Activated B cell treated with CpG ODN at 0.5 μM for 24 hours (primary cell): ENCODE measurements at regions not wholly inside any gene's neighbourhood (a gene's known extent, or its start where the extent isn't known, plus 50 kb on each side); places are given as distances from the start of the nearest gene placed in this dataset.

Experiments used
- ATAC-seq: fragments of 200-7000 bp; cut with Tn5 transposase; one replicate; pipeline ENCODE4 v1.10.0; 2021; ENCODE audit warnings: low read depth, mild to moderate bottlenecking, moderate library complexity
- CTCF ChIA-PET: fragments of 350-600 bp; sonication (Branson Sonifier 250); formaldehyde crosslinking; loops from one replicate; lab custom pipeline; 2021; ENCODE audit warnings: antibody characterized with exemption; lab: Charles Lee
- POLR2A ChIA-PET: fragments of 350-600 bp; sonication (Branson Sonifier 250); formaldehyde crosslinking; loops from one replicate; lab custom pipeline; 2021; ENCODE audit warnings: antibody characterized with exemption; lab: Charles Lee
- DNase-seq: peaks from one replicate; pipeline ENCODE4 v3.0.0; 2022
- H3K27ac Mint-ChIP-seq: one replicate; pipeline ENCODE4 v1.8.0; 2020; ENCODE audit warnings: mixed read lengths
- H3K27me3 Mint-ChIP-seq: one replicate; pipeline ENCODE4 v1.8.0; 2021; ENCODE audit warnings: mixed read lengths
- H3K36me3 Mint-ChIP-seq: one replicate; pipeline ENCODE4 v1.8.0; 2021; ENCODE audit warnings: low read depth, mixed read lengths
- H3K4me1 Mint-ChIP-seq: one replicate; pipeline ENCODE4 v1.8.0; 2021; ENCODE audit warnings: mixed read lengths
- H3K4me3 Mint-ChIP-seq: one replicate; pipeline ENCODE4 v1.8.0; 2020; ENCODE audit warnings: mild to moderate bottlenecking, mixed read lengths
- H3K9me3 Mint-ChIP-seq: one replicate; pipeline ENCODE4 v1.8.0; 2020; ENCODE audit warnings: mixed read lengths
- CTCF ChIP-seq: fragments of 200-600 bp; IDR thresholded peaks from one replicate; pipeline ENCODE4 v1.8.0; 2022; ENCODE audit warnings: antibody characterized with exemption, mild to moderate bottlenecking
- intact Hi-C: fragments of 100-400 bp; cut with micrococcal nuclease; formaldehyde crosslinking; loops from one replicate; pipeline ENCODE4 v1.15.1; 2024

- ChIA-PET CTCF (no interaction called here), POLR2A (no interaction called here)
- Mint-ChIP-seq H3K36me3 (no peaks in the 10 kb centered on the region), H3K27ac (no peak overlapping the region), H3K4me1 (no peaks in the 10 kb centered on the region), H3K27me3 (no peaks in the 10 kb centered on the region), H3K4me3 (no peak overlapping the region), H3K9me3 (peaks cover 7% of the 10 kb centered on the region)
- ATAC-seq, result no peak
- no peak for DNase-seq
- no peak for TF ChIP-seq CTCF
- intact Hi-C loops, result no loop called here
Observed at GRCh38 chr9:23567516-23568165, 258.4 kb downstream of the ELAVL2 start.

DNA sequence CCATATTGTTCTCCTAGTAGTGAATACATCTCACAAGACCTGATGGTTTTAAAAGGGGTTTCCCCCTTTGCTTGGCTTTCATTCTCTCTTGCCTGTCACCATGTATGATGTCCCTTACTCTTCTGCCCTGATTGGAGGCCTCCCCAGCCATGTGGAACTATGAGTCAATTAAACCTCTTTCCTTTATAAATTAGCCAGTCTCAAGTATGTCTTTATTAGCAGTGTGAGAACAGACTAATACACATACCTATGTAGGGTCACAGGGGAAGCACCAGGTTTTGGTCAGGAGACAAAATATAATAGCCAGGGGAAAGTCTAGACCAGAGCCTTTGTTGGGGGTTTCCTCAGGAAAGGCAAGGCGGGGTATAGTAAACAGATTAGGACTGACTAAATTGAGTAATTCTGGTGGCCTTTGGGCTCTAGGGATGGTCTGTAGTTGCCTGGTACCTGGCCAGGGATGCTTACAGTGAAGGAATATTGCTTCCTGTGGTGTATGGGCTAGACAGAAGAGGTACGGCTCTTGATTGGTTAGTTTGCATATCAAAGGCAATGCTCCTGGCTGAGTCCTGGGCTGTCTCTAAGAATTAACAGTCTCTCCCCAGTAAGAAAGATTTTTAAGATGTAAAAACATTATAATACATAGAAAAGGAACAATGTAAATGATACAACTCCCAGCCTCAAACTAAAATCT, 254.5 kb downstream of the ELAVL2 start:
- H3K27me3 Mint-ChIP-seq, result no peaks in the 10 kb centered on the region
- peaks cover 3% of the 10 kb centered on the region for H3K9me3 Mint-ChIP-seq
- no peak overlapping the region for H3K4me3 Mint-ChIP-seq
- TF ChIP-seq CTCF, result no peak
- DNase-seq, result no peak
- no peak for ATAC-seq
- intact Hi-C loops, result no loop called here
- H3K27ac Mint-ChIP-seq, result no peak overlapping the region
- CTCF ChIA-PET, result no interaction called here
- H3K4me1 Mint-ChIP-seq, result no peaks in the 10 kb centered on the region
- POLR2A ChIA-PET, result no interaction called here
- H3K36me3 Mint-ChIP-seq, result no peaks in the 10 kb centered on the region

DNA sequence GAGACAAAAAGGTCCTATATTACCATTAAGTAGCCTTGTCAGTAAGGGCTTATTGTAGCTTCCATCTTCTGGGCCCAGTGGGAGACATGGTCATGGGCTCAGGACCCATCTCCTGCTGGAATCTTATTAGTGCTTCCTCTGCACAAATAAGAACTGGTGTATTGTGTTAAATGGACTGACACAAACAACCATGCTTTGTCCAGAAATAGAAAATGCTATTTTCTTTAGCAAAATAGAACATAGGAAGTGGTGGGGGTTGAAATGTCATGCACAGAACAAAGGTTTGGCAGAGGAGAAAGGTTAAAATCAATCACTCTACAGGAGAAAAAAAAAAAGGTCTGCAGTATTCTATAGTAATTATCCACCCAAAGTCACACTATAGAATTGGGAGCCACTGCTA, 252.2 kb downstream of the ELAVL2 start:
- Mint-ChIP-seq H3K27me3 (no peaks in the 10 kb centered on the region), H3K4me3 (no peak overlapping the region), H3K9me3 (peaks cover 3% of the 10 kb centered on the region), H3K36me3 (no peaks in the 10 kb centered on the region), H3K4me1 (no peaks in the 10 kb centered on the region), H3K27ac (no peak overlapping the region)
- DNase-seq (no peak), ATAC-seq (no peak)
- intact Hi-C loops, result no loop called here
- TF ChIP-seq CTCF, result no peak
- ChIA-PET CTCF (no interaction called here), POLR2A (no interaction called here)

DNA sequence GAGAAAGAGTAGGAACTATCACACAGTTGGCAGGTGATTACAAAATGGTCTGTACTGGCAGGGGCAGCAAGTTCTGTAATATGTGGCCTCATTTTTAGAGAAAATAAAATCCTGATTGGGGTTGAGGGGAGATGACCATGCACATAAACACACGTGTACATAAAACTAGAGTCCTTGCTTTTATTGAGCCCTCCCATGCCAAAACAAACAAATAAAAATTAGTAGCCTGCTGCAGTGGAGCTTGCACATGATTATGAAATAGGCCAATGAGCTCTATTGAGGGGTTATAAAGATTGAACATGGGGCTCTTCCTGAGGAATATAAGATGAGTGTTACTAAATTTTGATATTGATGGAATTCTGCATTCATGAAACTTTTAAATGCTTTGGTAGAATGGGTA, 248.4 kb downstream of the ELAVL2 start:
- ChIA-PET CTCF (no interaction called here), POLR2A (no interaction called here)
- Mint-ChIP-seq H3K27ac (no peak overlapping the region), H3K9me3 (peaks cover 8% of the 10 kb centered on the region), H3K4me3 (no peak overlapping the region), H3K27me3 (no peaks in the 10 kb centered on the region), H3K36me3 (no peaks in the 10 kb centered on the region), H3K4me1 (no peaks in the 10 kb centered on the region)
- DNase-seq (no peak), ATAC-seq (no peak)
- no peak for TF ChIP-seq CTCF
- intact Hi-C loops, result no loop called here

GRCh38 chr9:23581931-23582330, 244.1 kb downstream of the ELAVL2 start:
- intact Hi-C loops, result no loop called here
- DNase-seq (no peak), ATAC-seq (no peak)
- Mint-ChIP-seq H3K4me3 (no peak overlapping the region), H3K4me1 (peaks cover 4% of the 10 kb centered on the region), H3K27ac (no peak overlapping the region), H3K9me3 (peaks cover 8% of the 10 kb centered on the region), H3K36me3 (no peaks in the 10 kb centered on the region), H3K27me3 (no peaks in the 10 kb centered on the region)
- POLR2A ChIA-PET, result no interaction called here
- no peak for TF ChIP-seq CTCF
- CTCF ChIA-PET, result no interaction called here
